Gastroesophageal sphincter (tissue), 3 donors: ENCODE measurements at regions not wholly inside any gene's neighbourhood (a gene's known extent, or its start where the extent isn't known, plus 50 kb on each side); places are given as distances from the start of the nearest gene placed in this dataset.

ENCODE experiments used
- POLR2A ChIP-seq, 2 donors: fragments of 450-650 bp; IDR thresholded peaks; one replicate each; pipeline ENCODE4 v1.6.1; 2017; ENCODE audit warnings: antibody characterized with exemption in 2 of 2, mild to moderate bottlenecking in 2 of 2, moderate library complexity in 1 of 2
- POLR2AphosphoS5 ChIP-seq: sonication (generic); formaldehyde crosslinking; IDR thresholded peaks from one replicate; pipeline ENCODE4 v1.6.1; 2017; ENCODE audit warnings: antibody characterized with exemption
- TF ChIP-seq, protein P1 (sequence below), 4 experiments: fragments of 200-600 bp in 2 of 4; fragments of 450-650 bp in 2 of 4; sonication (generic) in 1 of 4; IDR thresholded peaks; one replicate each; pipeline ENCODE4 v1.5.1; 2017 to 2019; ENCODE audit warnings: antibody characterized with exemption in 4 of 4, mild to moderate bottlenecking in 2 of 4, moderate library complexity in 2 of 4

- TF ChIP-seq, protein P1, sequence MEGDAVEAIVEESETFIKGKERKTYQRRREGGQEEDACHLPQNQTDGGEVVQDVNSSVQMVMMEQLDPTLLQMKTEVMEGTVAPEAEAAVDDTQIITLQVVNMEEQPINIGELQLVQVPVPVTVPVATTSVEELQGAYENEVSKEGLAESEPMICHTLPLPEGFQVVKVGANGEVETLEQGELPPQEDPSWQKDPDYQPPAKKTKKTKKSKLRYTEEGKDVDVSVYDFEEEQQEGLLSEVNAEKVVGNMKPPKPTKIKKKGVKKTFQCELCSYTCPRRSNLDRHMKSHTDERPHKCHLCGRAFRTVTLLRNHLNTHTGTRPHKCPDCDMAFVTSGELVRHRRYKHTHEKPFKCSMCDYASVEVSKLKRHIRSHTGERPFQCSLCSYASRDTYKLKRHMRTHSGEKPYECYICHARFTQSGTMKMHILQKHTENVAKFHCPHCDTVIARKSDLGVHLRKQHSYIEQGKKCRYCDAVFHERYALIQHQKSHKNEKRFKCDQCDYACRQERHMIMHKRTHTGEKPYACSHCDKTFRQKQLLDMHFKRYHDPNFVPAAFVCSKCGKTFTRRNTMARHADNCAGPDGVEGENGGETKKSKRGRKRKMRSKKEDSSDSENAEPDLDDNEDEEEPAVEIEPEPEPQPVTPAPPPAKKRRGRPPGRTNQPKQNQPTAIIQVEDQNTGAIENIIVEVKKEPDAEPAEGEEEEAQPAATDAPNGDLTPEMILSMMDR (IDR thresholded peaks at IDR 0.05) = no peak
- no peak for TF ChIP-seq POLR2A (IDR thresholded peaks at IDR 0.05)
- no peak for TF ChIP-seq POLR2AphosphoS5
Measured at GRCh38 chr4:63122955-63123354, 1286.3 kb downstream of the TECRL start.
